GM21367 (cell line): ENCODE measurements at regions not wholly inside any gene's neighbourhood (a gene's known extent, or its start where the extent isn't known, plus 50 kb on each side); places are given as distances from the start of the nearest gene placed in this dataset.
"Not testable (repeated sequence)": the region's sequence is repeated elsewhere in the genome, so short reads cannot be mapped to it uniquely, and the experiment has no call there.

ENCODE experiments used
- ATAC-seq: cut with Tn5 transposase; IDR thresholded peaks from one replicate; pipeline ENCODE4 v1.9.1; 2021; ENCODE audit not compliant: unreplicated experiment

DNA sequence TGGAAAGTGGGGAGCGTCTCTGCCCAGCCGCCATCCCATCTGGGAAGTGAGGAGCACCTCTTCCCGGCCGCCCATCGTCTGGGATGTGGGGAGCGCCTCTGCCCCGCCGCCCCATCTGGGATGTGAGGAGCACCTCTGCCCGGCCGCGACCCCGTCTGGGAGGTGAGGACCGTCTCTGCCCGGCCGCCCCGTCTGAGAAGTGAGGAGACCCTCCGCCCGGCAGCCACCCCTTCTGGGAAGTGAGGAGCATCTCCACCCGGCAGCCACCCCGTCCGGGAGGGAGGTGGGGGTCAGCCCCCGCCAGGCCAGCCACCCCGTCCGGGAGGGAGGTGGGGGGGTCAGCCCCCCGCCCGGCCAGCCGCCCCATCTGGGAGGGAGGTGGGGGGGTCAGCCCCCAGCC, 190.0 kb upstream of the MGAT5 start:
- ATAC-seq = not testable (repeated sequence)

GRCh38 chr2:134070281-134070741, 183.6 kb upstream of the MGAT5 start:
- no peak for ATAC-seq

GRCh38 chr2:134072341-134072740, 181.5 kb upstream of the MGAT5 start:
- no peak for ATAC-seq

DNA sequence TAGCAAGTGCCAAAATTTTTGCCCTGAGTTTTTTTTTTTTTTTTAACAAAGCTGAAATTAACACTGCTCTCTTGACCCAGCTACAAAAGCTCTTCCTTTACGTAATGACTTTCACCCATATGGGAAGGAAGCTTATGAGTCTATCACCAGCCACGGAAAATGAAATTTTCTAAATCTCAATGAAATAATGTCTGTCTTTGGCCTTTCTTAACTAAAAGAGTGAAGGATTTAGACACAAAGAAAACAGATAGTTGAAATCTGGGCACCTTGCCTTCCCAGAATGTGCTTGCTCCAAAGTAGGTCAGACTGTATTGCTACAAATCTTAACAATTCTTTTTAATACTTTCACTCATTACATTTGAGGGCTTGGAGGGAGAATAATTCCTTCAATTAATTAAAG, 180.8 kb upstream of the MGAT5 start:
- ATAC-seq = no peak

DNA sequence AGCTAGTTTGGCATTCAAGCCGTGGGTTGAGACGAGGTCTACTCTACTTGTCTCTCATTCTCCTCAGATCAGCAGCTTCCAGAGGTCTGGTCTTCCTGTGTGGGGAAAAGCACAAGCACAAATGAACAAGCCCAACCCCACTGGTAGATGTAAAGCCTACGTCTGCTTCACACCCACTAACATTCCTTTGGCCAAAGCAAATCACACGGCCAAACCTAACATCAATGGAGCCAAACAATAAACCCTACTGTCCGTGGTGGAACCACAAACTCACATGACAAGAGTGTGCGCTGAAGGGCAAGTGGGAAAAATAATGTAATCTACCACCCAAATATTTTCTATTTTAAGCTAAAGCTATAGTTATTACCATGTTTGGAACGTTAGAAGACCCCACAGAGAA, 179.3 kb upstream of the MGAT5 start:
- no peak for ATAC-seq

GRCh38 chr2:134075204-134075603, 178.7 kb upstream of the MGAT5 start:
- ATAC-seq = no peak

GRCh38 chr2:134078354-134078753, 175.5 kb upstream of the MGAT5 start:
- no peak for ATAC-seq

GRCh38 chr2:134079373-134079772, 174.5 kb upstream of the MGAT5 start:
- peak; percentile 94 for ATAC-seq

DNA sequence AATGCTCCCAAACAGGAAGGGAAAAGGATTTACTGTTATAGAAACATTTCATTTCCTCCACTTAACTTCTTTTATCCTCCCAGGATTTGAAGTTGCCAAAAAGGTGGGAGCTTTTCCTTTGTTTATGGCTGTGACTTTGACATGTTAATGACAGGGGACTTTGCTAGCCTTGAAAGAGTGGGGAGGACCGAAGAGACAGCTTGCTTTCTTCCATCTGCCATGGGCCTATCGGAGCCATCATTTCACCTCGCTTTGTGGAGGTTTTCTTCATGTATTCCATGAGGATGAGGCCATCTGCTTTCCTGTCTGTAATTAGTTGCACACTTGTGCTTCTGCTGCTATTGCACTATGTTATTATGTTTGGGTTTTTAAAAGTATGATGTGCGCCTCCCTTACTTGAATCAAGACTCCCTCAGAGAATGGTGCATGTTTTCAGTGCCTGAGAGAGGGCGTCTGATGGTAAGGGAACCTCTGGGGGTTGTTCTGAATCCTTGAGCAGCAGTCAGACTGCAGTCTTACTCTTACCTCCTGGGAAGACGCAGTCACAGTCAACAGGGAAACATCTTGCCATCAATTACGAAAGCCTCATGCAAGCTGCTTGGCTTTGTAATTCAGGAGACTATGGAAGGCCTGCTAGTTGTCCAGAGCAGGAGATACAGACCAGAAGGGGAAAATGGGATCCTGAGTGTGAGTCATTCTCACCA, 173.3 kb upstream of the MGAT5 start:
- no peak for ATAC-seq

DNA sequence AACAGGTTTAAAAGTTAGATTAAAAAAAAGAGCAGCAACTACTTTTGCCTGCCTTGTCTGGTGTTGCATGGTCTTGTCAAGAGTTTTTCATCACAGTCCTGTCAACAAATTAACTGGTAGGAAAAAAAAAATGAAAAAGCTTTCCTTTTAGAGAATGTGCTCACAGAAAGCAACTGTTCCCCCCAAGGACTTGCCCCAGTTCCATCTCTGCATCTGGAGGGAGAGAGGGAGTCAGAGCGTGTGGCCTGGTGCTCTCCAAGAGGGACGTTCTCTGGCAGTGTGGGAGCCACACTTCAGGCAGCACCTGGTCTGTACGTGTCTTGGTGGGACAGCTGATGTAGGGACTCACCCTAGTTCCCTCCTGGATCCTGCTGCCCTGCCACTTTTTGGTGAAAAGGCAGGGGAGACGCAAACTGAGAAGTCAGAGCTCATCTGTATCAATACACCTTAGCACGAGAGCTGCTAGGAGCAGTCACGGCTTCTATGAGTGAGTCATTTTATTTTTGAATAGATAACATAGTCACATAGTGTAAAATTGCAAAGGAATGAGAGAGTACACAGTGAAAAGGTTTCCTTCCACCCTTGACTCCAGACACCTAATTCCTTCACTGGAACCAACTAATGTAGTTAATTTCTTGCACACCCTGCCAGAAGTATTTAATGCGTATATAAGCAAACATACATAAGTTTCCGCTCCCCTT, 172.5 kb upstream of the MGAT5 start:
- ATAC-seq = no peak

- ATAC-seq = no peak
Observed at GRCh38 chr2:134083548-134083947, 170.3 kb upstream of the MGAT5 start.

- ATAC-seq = no peak
Observed at GRCh38 chr2:134086594-134087219, 167.2 kb upstream of the MGAT5 start.

DNA sequence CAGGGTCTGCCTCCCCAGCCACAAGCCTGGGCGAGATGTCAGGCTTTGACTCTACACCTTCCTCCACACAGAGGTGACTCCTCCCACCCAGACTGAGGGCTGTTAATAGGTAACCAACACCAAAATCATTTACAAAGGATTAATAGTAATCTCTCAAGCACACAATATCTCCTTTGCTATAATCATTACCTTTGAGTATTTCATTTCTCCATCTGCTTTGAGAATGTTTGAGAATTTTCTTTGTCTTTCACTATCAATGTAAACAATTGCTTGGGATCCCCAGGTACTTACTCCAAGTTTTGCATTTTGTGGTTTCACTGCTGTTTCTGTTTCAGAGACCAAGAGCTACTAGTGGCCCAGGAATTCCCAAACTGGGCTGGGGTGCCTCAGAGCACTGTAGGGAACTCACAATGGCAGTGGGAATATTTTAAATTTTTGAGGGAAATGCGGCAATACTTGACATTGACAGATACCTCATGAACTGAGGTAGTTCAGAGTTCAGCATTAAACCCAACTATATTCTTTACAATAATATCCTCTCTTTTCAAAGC, 166.4 kb upstream of the MGAT5 start:
- ATAC-seq = no peak

DNA sequence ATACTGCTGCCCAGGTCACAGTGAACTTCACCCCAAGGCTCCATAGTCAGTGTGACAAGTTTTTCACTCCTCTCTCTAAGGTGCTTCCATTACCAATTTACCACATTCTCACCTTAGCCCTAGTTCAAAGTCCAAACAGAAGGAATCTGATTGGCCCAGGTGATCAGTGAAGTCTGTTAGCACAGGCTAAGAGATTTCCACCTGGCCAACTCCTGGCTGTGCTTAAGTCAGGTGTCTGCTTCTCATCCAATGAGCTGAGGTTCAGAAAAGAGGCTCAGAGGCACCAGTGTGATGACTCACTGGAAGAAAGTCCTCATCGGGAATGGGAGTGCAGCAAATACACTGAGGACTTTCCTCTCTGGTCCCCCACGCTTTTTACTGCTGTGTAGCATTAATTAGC, 164.4 kb upstream of the MGAT5 start:
- ATAC-seq = no peak

- no peak for ATAC-seq
Observed at GRCh38 chr2:134097740-134098139, 156.1 kb upstream of the MGAT5 start.

DNA sequence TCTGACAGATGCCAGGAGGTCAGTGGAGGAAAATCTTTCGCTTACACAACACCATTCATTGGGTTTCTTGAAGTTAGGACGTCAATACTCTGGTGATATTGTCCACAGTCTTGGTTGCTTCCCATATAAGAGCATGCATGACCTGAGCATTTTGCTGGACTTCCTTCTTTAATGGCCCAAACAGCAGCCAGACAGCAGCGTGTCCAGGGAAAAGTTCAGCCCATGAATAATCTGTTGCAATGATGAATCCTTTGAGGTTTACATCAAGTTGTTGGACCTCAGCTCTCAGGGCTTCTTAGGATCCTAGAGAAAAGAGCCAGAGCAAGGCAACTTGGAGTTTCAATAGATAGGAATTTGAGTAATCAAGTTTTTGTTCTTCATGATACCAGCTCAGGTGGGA, 155.6 kb upstream of the MGAT5 start:
- no peak for ATAC-seq

GRCh38 chr2:134099273-134099672, 154.6 kb upstream of the MGAT5 start:
- ATAC-seq = no peak

- no peak for ATAC-seq
Observed at GRCh38 chr2:134103196-134103595, 150.7 kb upstream of the MGAT5 start.

DNA sequence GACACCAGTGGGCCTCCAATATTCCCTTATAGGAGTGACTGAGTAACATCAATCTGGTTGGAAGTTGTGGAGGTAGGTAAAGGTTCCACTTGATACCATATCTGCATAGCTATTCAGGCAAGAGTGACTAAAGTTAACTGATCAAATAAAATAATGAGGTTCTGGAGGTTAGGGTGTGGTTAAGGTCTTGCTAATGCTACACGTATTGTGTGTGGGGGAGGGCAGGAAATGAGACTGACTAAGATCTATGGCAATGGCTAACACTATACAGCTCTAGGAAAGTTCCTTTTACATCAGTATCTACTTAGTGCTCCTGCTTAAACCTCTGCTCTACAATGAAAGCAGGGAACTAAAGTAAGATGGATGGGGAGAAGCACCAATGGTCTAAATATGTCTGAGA, 149.1 kb upstream of the MGAT5 start:
- no peak for ATAC-seq

DNA sequence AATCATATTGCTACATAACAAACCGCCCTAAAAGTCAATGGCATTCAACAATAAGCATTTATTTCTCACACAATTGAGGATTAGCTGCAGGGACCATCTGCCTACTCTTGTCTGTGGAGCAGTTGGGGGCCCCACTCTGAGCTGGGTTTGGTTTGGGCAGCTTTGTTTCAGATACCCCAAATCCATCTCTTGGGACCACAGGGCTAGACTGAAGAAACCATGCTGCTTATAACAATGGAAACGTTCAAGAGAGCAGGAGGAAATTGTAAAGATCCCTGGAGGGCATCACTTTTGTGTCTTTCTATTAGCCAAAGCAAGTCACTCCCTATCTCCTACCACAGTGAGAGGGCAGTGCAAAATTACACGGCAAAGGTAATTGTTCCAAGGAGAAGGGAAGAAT, 146.5 kb upstream of the MGAT5 start:
- no peak for ATAC-seq

GRCh38 chr2:134108113-134108512, 145.8 kb upstream of the MGAT5 start:
- no peak for ATAC-seq

DNA sequence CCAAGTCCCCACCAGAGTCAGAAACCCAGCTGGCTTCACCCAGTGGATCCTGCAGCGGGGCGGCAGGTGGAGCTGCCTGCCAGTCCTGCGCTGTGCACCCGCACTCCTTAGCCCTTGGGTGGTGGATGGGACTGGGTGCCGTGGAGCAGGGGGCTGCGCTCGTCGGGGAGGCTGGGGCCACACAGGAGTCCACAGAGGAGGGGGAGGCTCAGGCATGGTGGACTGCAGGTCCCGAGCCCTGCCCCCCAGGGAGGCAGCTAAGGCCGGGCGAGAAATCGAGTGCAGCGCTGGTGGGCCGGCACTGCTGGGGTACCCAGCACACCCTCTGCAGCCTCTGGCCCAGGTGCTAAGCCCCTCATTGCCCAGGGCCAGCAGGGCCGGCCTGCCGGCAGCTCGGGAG, 144.6 kb upstream of the MGAT5 start:
- no peak for ATAC-seq
